ENCODE measurements at regions not wholly inside any gene's neighbourhood (a gene's known extent, or its start where the extent isn't known, plus 50 kb on each side); places are given as distances from the start of the nearest gene placed in this dataset.

- H3K9me3 ChIP-seq (ENCODE audit: control insufficient read depth, insufficient read depth, low read length) = peaks cover 4% of the 10 kb centered on the region; the same call in 1 of the 2 replicates
- CTCF ChIA-PET = no interaction called here
- no peak overlapping the region for H3K4me3 ChIP-seq (ENCODE audit: low read depth, low read length)
- no peak overlapping the region for H3K27ac ChIP-seq (ENCODE audit: low read depth, low read length)
- no peak for DNase-seq (ENCODE audit: low read depth, low spot score)
- no peaks in the 10 kb centered on the region for H3K27me3 ChIP-seq (ENCODE audit: control insufficient read depth, insufficient read depth, low read length)
- POLR2A ChIA-PET = no interaction called here
- TF ChIP-seq CTCF (IDR thresholded peaks at IDR 0.05; ENCODE audit: low read depth, low read length) = no peak
These were observed 616.3 kb downstream of the FAM181B start for GRCh38 chr11:82117362-82117761.

DNA sequence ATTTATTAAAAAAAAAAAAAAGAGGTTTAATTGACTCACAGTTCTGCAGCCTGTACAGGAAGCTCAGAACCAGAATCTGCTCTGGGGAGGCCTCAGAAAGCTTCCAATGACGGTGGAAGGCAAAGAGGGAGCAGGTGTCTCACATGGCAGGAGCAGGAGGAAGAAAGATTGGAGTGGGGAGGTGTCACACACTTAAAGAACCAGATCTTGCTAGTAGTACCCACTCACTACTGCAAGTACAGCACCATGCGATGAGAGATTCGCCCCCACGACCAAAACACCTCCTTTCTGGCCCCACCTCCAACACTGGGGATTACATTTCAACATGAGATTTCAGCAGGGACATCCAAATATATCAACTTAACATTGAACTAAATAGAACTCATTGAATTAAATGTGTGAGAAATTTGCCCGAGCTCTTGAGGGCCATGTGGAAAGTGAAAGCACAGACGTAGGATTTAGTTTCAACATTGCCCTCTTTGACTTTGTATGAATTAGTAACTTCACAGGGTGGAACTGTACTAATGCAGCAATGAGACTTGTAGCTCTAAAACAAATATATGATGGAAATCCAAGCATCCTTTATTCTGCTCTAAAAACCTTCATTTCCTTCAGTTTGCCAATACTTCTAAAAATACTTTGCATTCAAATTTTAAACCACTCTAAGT, 628.2 kb downstream of the FAM181B start:
- Histone ChIP-seq H3K27ac (ENCODE audit: low read depth, low read length) (no peak overlapping the region), H3K27me3 (ENCODE audit: control insufficient read depth, insufficient read depth, low read length) (no peaks in the 10 kb centered on the region), H3K4me3 (ENCODE audit: low read depth, low read length) (no peak overlapping the region), H3K9me3 (ENCODE audit: control insufficient read depth, insufficient read depth, low read length) (no peaks in the 10 kb centered on the region)
- POLR2A ChIA-PET = no interaction called here
- CTCF ChIA-PET = no interaction called here
- DNase-seq (ENCODE audit: low read depth, low spot score) = no peak
- no peak for TF ChIP-seq CTCF (IDR thresholded peaks at IDR 0.05; ENCODE audit: low read depth, low read length)

DNA sequence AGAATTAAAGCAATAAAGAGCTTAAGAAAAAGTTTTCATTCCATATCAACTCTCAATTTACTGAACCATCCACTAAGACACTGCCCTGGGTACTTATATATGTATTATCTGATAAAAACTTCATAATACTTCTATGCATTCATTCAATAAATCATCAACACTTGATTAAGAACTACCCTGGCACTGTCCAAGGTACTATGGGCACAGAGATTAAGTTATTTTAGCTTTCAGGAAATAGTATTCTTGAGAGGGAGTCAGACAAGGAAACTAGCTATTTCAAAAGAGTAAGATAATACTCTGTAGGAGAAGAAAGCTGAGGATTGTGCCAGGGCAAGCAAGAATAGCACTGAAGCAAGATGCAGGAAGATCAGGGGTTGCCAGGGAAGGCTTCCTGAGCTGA, 640.8 kb downstream of the FAM181B start:
- ChIA-PET POLR2A (no interaction called here), CTCF (no interaction called here)
- TF ChIP-seq CTCF (IDR thresholded peaks at IDR 0.05; ENCODE audit: low read depth, low read length) = no peak
- Histone ChIP-seq H3K27ac (ENCODE audit: low read depth, low read length) (no peak overlapping the region), H3K4me3 (ENCODE audit: low read depth, low read length) (no peak overlapping the region), H3K9me3 (ENCODE audit: control insufficient read depth, insufficient read depth, low read length) (no peaks in the 10 kb centered on the region), H3K27me3 (ENCODE audit: control insufficient read depth, insufficient read depth, low read length) (no peaks in the 10 kb centered on the region)
- no peak for DNase-seq (ENCODE audit: low read depth, low spot score)

- H3K27ac ChIP-seq (ENCODE audit: low read depth, low read length) = no peak overlapping the region
- ChIA-PET POLR2A (no interaction called here), CTCF (interaction anchor here (0.7 kb wide), 1 partner anchor 18 kb away, joined by 4 read pairs; no protein-coding TSS in a partner anchor)
- no peak overlapping the region for H3K4me3 ChIP-seq (ENCODE audit: low read depth, low read length)
- no peak for TF ChIP-seq CTCF (IDR thresholded peaks at IDR 0.05; ENCODE audit: low read depth, low read length)
- no peaks in the 10 kb centered on the region for H3K9me3 ChIP-seq (ENCODE audit: control insufficient read depth, insufficient read depth, low read length)
- no peak for DNase-seq (ENCODE audit: low read depth, low spot score)
- H3K27me3 ChIP-seq (ENCODE audit: control insufficient read depth, insufficient read depth, low read length) = no peaks in the 10 kb centered on the region
These were observed 644.2 kb downstream of the FAM181B start for GRCh38 chr11:82089426-82089825.

- ChIA-PET CTCF (no interaction called here), POLR2A (no interaction called here)
- no peaks in the 10 kb centered on the region for H3K27me3 ChIP-seq (ENCODE audit: control insufficient read depth, insufficient read depth, low read length)
- no peak for DNase-seq (ENCODE audit: low read depth, low spot score)
- H3K27ac ChIP-seq (ENCODE audit: low read depth, low read length) = no peak overlapping the region
- no peak overlapping the region for H3K4me3 ChIP-seq (ENCODE audit: low read depth, low read length)
- no peak for TF ChIP-seq CTCF (IDR thresholded peaks at IDR 0.05; ENCODE audit: low read depth, low read length)
- no peaks in the 10 kb centered on the region for H3K9me3 ChIP-seq (ENCODE audit: control insufficient read depth, insufficient read depth, low read length)
These were observed 648.2 kb downstream of the FAM181B start for GRCh38 chr11:82085493-82085892.
